HCT116 (cell line): ENCODE measurements at regions not wholly inside any gene's neighbourhood (a gene's known extent, or its start where the extent isn't known, plus 50 kb on each side); places are given as distances from the start of the nearest gene placed in this dataset.

Source experiments
- ATAC-seq: fragments of 200-7000 bp; cut with Tn5 transposase; 2 replicates; pipeline ENCODE4 v1.9.1; 2020; ENCODE audit warnings: mild to moderate bottlenecking, moderate library complexity
- BruUV-seq: library from RNA; stranded (reverse); fragments of 400-500 nt; replicated peaks from 2 replicates; lab custom pipeline; 2021; lab: Mats Ljungman, UMichigan
- CTCF ChIA-PET: fragments of 300-600 bp; sonication (Branson Sonifier 250); formaldehyde crosslinking; loops from one replicate; lab custom pipeline; 2021; ENCODE audit warnings: antibody characterized with exemption; lab: Charles Lee
- POLR2A ChIA-PET: fragments of 300-600, 350-600 bp; sonication (Branson Sonifier 250); formaldehyde crosslinking; loops from one replicate; lab custom pipeline; 2021; ENCODE audit warnings: antibody characterized with exemption; lab: Charles Lee
- RAD21 ChIA-PET, 2 experiments: fragments of 300-600 bp; sonication (Branson Sonifier 250); formaldehyde crosslinking; loops; one replicate each; lab custom pipeline; 2023; ENCODE audit warnings: low total read pairs in 2 of 2; ENCODE audit not compliant: uncharacterized antibody in 2 of 2, unreplicated experiment in 2 of 2, low non-redundant PET in 1 of 2; lab: Charles Lee
- DNase-seq: peaks from one replicate; pipeline ENCODE4 v3.0.0-alpha.2; 2010; ENCODE audit warnings: low read depth, low spot score
- H2AFZ ChIP-seq: fragments of 200-600 bp; shearing (Covaris generic), sonication (generic); 2 replicates; pipeline ENCODE4 v1.6.1; 2017; ENCODE audit warnings: low read depth, mixed run types, mixed read lengths, antibody characterized with exemption, low read length; ENCODE audit not compliant: poor library complexity, severe bottlenecking
- H3K27ac ChIP-seq: 2 replicates; pipeline ENCODE4 v1.5.1; 2012; ENCODE audit warnings: low read depth, low read length
- H3K27me3 ChIP-seq: fragments of 200-600 bp; sonication (generic); 2 replicates; pipeline ENCODE4 v1.6.1; 2016; ENCODE audit warnings: mixed run types, low read length, mixed read lengths; ENCODE audit not compliant: insufficient read depth
- H3K36me3 ChIP-seq, 2 experiments: fragments of 200-500 bp in 1 of 2; fragments of 200-600 bp in 1 of 2; sonication (Bioruptor generic) in 1 of 2; sonication (generic) in 1 of 2; 2 replicates each; pipeline versions ENCODE4 v1.5.1 to v1.6.1; 2014 to 2016; ENCODE audit warnings: low read length in 2 of 2, inconsistent platforms in 1 of 2, mixed read lengths in 1 of 2, mixed run types in 1 of 2; ENCODE audit not compliant: insufficient read depth in 2 of 2, control insufficient read depth in 1 of 2
- H3K4me1 ChIP-seq, 2 experiments: fragments of 200-600 bp in 1 of 2; sonication (generic) in 1 of 2; 2 replicates each; pipeline versions ENCODE4 v1.5.1 to v1.6.1; 2012 to 2017; ENCODE audit warnings: low read length in 2 of 2, inconsistent platforms in 1 of 2, mild to moderate bottlenecking in 1 of 2, mixed read lengths in 1 of 2, mixed run types in 1 of 2, moderate library complexity in 1 of 2; ENCODE audit not compliant: insufficient read depth in 2 of 2, control insufficient read depth in 1 of 2
- H3K4me2 ChIP-seq: fragments of 200-600 bp; sonication (generic); 2 replicates; pipeline ENCODE4 v1.6.1; 2017; ENCODE audit warnings: mixed run types, low read length, mixed read lengths
- H3K4me3 ChIP-seq, 2 experiments: fragments of 200-600 bp in 1 of 2; sonication (generic) in 1 of 2; replicated peaks in 1 of 2; 2 replicates each; pipeline ENCODE4 v1.5.1; 2011 to 2016; ENCODE audit warnings: low read length in 2 of 2, control low read depth in 1 of 2, low read depth in 1 of 2, mild to moderate bottlenecking in 1 of 2, mixed read lengths in 1 of 2, mixed run types in 1 of 2
- H3K79me2 ChIP-seq: fragments of 200-600 bp; sonication (generic); 2 replicates; pipeline ENCODE4 v1.6.1; 2017; ENCODE audit warnings: mild to moderate bottlenecking, mixed run types, low read length, moderate library complexity, mixed read lengths; ENCODE audit not compliant: insufficient read depth
- H3K9ac ChIP-seq: fragments of 200-600 bp; sonication (generic); 2 replicates; pipeline ENCODE4 v1.6.1; 2016; ENCODE audit warnings: low read length, mixed read lengths
- H3K9me2 ChIP-seq: fragments of 200-600 bp; sonication (generic), shearing (Covaris generic); 2 replicates; pipeline ENCODE4 v1.6.1; 2017; ENCODE audit warnings: mixed run types, mild to moderate bottlenecking, moderate library complexity; ENCODE audit not compliant: insufficient read depth
- H3K9me3 ChIP-seq, 2 experiments: fragments of 200-500 bp in 1 of 2; fragments of 200-600 bp in 1 of 2; sonication (Bioruptor generic) in 1 of 2; sonication (generic) in 1 of 2; 2 replicates each; pipeline ENCODE4 v1.6.1; 2014 to 2017; ENCODE audit warnings: low read length in 2 of 2, mixed read lengths in 2 of 2, inconsistent platforms in 1 of 2, low read depth in 1 of 2, mild to moderate bottlenecking in 1 of 2, mixed run types in 1 of 2, moderate library complexity in 1 of 2; ENCODE audit not compliant: control insufficient read depth in 1 of 2, insufficient read depth in 1 of 2
- H4K20me1 ChIP-seq: fragments of 200-600 bp; sonication (generic), shearing (Covaris generic); 2 replicates; pipeline ENCODE4 v1.6.1; 2017; ENCODE audit warnings: mixed run types, mild to moderate bottlenecking, moderate library complexity; ENCODE audit not compliant: insufficient read depth
- CBX3 ChIP-seq: IDR thresholded peaks from 2 replicates; pipeline ENCODE4 v1.6.1; 2012; ENCODE audit warnings: low read depth
- EGR1 ChIP-seq: IDR thresholded peaks from 2 replicates; pipeline ENCODE4 v1.6.1; 2012; ENCODE audit warnings: low read depth
- ELF1 ChIP-seq: IDR thresholded peaks from 2 replicates; pipeline ENCODE4 v1.6.1; 2012; ENCODE audit warnings: low read depth, borderline replicate concordance
- FOSL1 ChIP-seq: IDR thresholded peaks from 2 replicates; pipeline ENCODE4 v1.6.1; 2012; ENCODE audit warnings: low read depth
- POLR2AphosphoS5 ChIP-seq: IDR thresholded peaks from 2 replicates; pipeline ENCODE4 v1.6.1; 2011; ENCODE audit warnings: mild to moderate bottlenecking, low read depth, low read length, moderate library complexity
- RAD21 ChIP-seq: IDR thresholded peaks from 2 replicates; pipeline ENCODE4 v1.6.1; 2012; ENCODE audit warnings: low read depth, mild to moderate bottlenecking
- SIN3A ChIP-seq: IDR thresholded peaks from 2 replicates; pipeline ENCODE4 v1.6.1; 2012; ENCODE audit warnings: low read depth
- SRF ChIP-seq: IDR thresholded peaks from 2 replicates; pipeline ENCODE4 v1.6.1; 2012; ENCODE audit warnings: low read depth
- ZFX ChIP-seq: fragments of 450-650 bp; IDR thresholded peaks from 2 replicates; pipeline ENCODE4 v1.6.1; 2017
- ZNF274 ChIP-seq: fragments of 200-500 bp; sonication (Bioruptor generic); IDR thresholded peaks from 2 replicates; pipeline ENCODE4 v1.6.1; 2014; ENCODE audit warnings: mild to moderate bottlenecking, low read depth, low read length, inconsistent platforms
- intact Hi-C: fragments of 100-400 bp; cut with micrococcal nuclease; formaldehyde crosslinking; loops from 2 replicates; pipeline ENCODE4 v1.10.0; 2022
- TF ChIP-seq, protein P1 (sequence below): IDR thresholded peaks from 2 replicates; pipeline ENCODE4 v1.6.1; 2011; ENCODE audit warnings: mild to moderate bottlenecking, low read length, moderate library complexity; ENCODE audit not compliant: insufficient replicate concordance; ENCODE audit errors: extremely low read depth
- TF ChIP-seq, protein P2 (sequence below): IDR thresholded peaks from 2 replicates; pipeline ENCODE4 v1.6.1; 2012

DNA sequence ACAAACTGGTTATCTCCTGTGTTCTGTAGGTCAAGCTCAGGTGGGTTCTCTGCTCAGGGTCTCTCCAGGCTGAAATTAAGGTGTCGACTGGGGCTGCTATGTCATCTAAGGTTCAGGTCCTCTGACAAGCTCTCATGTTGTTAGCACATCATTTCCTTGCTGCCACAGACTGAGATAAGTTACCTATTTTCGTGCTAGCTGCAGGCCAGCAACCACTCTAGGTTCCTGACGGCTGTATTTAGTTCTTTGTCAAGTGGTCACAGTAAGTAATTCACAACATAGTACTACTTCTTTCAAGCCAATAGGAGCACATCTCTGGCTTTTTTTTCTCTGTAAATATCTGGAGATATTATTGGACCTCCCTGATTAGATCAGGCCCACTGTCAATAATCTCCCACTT is 169.3 kb upstream of the CAND1 start:
- H3K9ac ChIP-seq, result no peak overlapping the region
- ChIA-PET RAD21 (no interaction called here), CTCF (no interaction called here), POLR2A (no interaction called here)
- H2AFZ ChIP-seq, result no peak overlapping the region
- TF ChIP-seq SIN3A (no peak), FOSL1 (no peak), POLR2AphosphoS5 (no peak), ELF1 (no peak), ZFX (no peak), CBX3 (no peak), ZNF274 (no peak), RAD21 (no peak), EGR1 (no peak), SRF (no peak)
- TF ChIP-seq, protein P1, sequence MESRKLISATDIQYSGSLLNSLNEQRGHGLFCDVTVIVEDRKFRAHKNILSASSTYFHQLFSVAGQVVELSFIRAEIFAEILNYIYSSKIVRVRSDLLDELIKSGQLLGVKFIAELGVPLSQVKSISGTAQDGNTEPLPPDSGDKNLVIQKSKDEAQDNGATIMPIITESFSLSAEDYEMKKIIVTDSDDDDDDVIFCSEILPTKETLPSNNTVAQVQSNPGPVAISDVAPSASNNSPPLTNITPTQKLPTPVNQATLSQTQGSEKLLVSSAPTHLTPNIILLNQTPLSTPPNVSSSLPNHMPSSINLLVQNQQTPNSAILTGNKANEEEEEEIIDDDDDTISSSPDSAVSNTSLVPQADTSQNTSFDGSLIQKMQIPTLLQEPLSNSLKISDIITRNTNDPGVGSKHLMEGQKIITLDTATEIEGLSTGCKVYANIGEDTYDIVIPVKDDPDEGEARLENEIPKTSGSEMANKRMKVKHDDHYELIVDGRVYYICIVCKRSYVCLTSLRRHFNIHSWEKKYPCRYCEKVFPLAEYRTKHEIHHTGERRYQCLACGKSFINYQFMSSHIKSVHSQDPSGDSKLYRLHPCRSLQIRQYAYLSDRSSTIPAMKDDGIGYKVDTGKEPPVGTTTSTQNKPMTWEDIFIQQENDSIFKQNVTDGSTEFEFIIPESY, result no peak
- TF ChIP-seq, protein P2, sequence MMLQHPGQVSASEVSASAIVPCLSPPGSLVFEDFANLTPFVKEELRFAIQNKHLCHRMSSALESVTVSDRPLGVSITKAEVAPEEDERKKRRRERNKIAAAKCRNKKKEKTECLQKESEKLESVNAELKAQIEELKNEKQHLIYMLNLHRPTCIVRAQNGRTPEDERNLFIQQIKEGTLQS, result no peak
- no peaks in the 10 kb centered on the region for H4K20me1 ChIP-seq
- H3K9me2 ChIP-seq, result no peaks in the 10 kb centered on the region
- BruUV-seq, result no TSS peak
- intact Hi-C loops, result no loop called here
- no peaks in the 10 kb centered on the region for H3K4me1 ChIP-seq
- H3K27me3 ChIP-seq, result peaks cover 52% of the 10 kb centered on the region
- no peak overlapping the region for H3K27ac ChIP-seq
- H3K79me2 ChIP-seq, result no peaks in the 10 kb centered on the region
- DNase-seq (no peak), ATAC-seq (no peak)
- no peaks in the 10 kb centered on the region for H3K9me3 ChIP-seq
- no peaks in the 10 kb centered on the region for H3K36me3 ChIP-seq
- no peak overlapping the region for H3K4me3 ChIP-seq
- no peak overlapping the region for H3K4me2 ChIP-seq
